ENCODE measurements at regions not wholly inside any gene's neighbourhood (a gene's known extent, or its start where the extent isn't known, plus 50 kb on each side); places are given as distances from the start of the nearest gene placed in this dataset.

- no peak overlapping the region for H3K27ac Mint-ChIP-seq
- POLR2A ChIA-PET, result no interaction called here
These were observed 75.0 kb downstream of the PTPDC1 start for GRCh38 chr9:94159069-94159939.

GRCh38 chr9:94160594-94161501, 76.6 kb downstream of the PTPDC1 start:
- ChIA-PET POLR2A (interaction anchor here (0.6 kb wide), 2 partner anchors 8 to 16 kb away, joined by 4 read pairs; no protein-coding TSS in a partner anchor), CTCF (interaction anchor here (0.7 to 0.9 kb wide), 2 partner anchors 33 to 568 kb away, joined by 3 to 5 read pairs; no protein-coding TSS in a partner anchor)
- DNase-seq, result no peak
- intact Hi-C loops (cut with DNase I, micrococcal nuclease), result loop anchor here in 1 of 2 experiments (10.0 kb wide), 1 partner anchor 1006 kb away; no protein-coding TSS in a partner anchor
- no peak overlapping the region for H3K27ac Mint-ChIP-seq
- H3K36me3 Mint-ChIP-seq (ENCODE audit: low read depth), result no peaks in the 10 kb centered on the region
- ATAC-seq, result no peak
- no peaks in the 10 kb centered on the region for H3K27me3 Mint-ChIP-seq
- H3K9me3 Mint-ChIP-seq (ENCODE audit: low read depth), result no peaks in the 10 kb centered on the region
- no peak overlapping the region for H3K4me3 Mint-ChIP-seq
- peaks cover 20% of the 10 kb centered on the region for H3K4me1 Mint-ChIP-seq

More at GRCh38 chr9:94159069-94159939, 75.0 kb downstream of the PTPDC1 start:
- CTCF ChIA-PET, result interaction anchor here (0.7 kb wide), 1 partner anchor 22 kb away, joined by 3 read pairs; no protein-coding TSS in a partner anchor
- Mint-ChIP-seq H3K36me3 (ENCODE audit: low read depth) (peaks cover 2% of the 10 kb centered on the region), H3K27me3 (no peaks in the 10 kb centered on the region), H3K4me3 (no peak overlapping the region), H3K4me1 (peaks cover 9% of the 10 kb centered on the region), H3K9me3 (ENCODE audit: low read depth) (no peaks in the 10 kb centered on the region)
- DNase-seq, result no peak
- no peak for ATAC-seq
- intact Hi-C loops (cut with DNase I, micrococcal nuclease), result no loop called here

DNA sequence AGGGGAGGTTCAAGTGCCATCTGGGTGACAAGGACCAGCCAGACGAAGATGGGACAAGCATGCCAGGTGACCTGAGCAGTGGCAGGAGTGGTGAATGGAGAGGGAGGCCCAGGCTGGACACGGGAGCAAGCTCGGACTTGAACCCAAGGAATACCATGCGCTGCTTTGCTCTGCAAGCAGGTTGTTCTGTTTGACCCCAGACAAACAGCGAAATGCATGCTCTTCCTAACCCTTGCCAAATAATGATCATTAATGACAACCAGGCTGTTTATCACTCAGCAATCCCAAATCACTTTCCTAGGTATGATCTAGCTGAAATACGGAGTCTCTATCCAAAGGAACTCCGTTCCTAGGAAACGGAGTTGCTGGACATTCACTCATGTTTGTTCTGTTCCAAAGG, 77.4 kb downstream of the PTPDC1 start:
- no peaks in the 10 kb centered on the region for H3K9me3 Mint-ChIP-seq (ENCODE audit: low read depth)
- H3K27ac Mint-ChIP-seq, result no peak overlapping the region
- ChIA-PET POLR2A (no interaction called here), CTCF (interaction anchor here (0.7 to 1.0 kb wide), 2 partner anchors 24 to 1032 kb away, joined by 3 to 4 read pairs; no protein-coding TSS in a partner anchor)
- DNase-seq (no peak), ATAC-seq (no peak)
- H3K4me3 Mint-ChIP-seq, result no peak overlapping the region
- H3K4me1 Mint-ChIP-seq, result peaks cover 18% of the 10 kb centered on the region
- no peaks in the 10 kb centered on the region for H3K36me3 Mint-ChIP-seq (ENCODE audit: low read depth)
- intact Hi-C loops (cut with DNase I, micrococcal nuclease), result loop anchor here in 1 of 2 experiments (10.0 kb wide), 1 partner anchor 1007 kb away; no protein-coding TSS in a partner anchor
- H3K27me3 Mint-ChIP-seq, result no peaks in the 10 kb centered on the region

GRCh38 chr9:94164806-94165549, 80.7 kb downstream of the PTPDC1 start:
- ChIA-PET CTCF (interaction anchor here (0.6 kb wide), 1 partner anchor 99 kb away, joined by 3 read pairs; no protein-coding TSS in a partner anchor), POLR2A (interaction anchor here (0.6 kb wide), 1 partner anchor 1459 kb away, joined by 5 read pairs; no protein-coding TSS in a partner anchor)
- DNase-seq (no peak), ATAC-seq (no peak)
- Mint-ChIP-seq H3K9me3 (ENCODE audit: low read depth) (no peaks in the 10 kb centered on the region), H3K4me1 (peaks cover 25% of the 10 kb centered on the region), H3K4me3 (peak overlapping the region; percentile 73), H3K27me3 (no peaks in the 10 kb centered on the region), H3K27ac (peak overlapping the region; percentile 91), H3K36me3 (ENCODE audit: low read depth) (peaks cover 20% of the 10 kb centered on the region)
- intact Hi-C loops (cut with DNase I, micrococcal nuclease), result loop anchor here (5.0 to 10.0 kb wide), 4 partner anchors 713 to 1342 kb away; partner anchors contain the start of genes FAM120A (in 1 of the 2), FAM120AOS (in 1 of the 2) and FANCC (in 1 of the 2)

DNA sequence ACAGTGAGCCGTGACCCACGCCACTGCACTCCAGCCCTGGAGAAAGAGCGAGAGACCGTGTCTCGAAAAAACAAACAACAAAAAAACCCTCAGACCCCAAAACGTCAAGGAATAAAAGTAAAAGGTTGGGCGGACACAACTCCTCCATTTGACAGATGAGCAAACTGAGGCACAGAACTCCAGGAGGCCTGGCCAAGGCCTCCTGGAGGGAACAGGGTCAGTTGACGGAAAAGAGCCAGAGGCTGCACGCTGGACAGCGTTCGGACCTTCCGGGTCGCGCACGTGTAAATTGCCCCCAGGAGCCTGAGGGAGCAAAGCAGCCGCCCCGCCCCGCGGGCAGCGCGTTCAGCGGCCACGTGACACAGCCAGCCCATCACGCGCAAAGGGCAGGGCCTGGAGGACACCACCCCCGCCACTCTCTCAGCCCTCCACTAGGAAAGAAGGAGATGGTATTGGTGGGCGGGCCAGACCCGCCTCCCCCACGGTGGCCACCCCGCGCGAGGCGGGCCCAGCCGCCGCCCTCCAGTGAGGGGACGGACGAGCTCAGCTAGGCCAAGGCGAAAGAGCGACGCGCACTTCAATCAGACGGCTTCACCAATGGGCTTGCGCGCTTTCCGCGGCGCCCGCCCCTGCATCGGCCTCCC, 81.5 kb downstream of the PTPDC1 start:
- ChIA-PET POLR2A (interaction anchor here (0.6 to 0.8 kb wide), 2 partner anchors 12 to 1460 kb away, joined by 5 to 6 read pairs; no protein-coding TSS in a partner anchor), CTCF (no interaction called here)
- Mint-ChIP-seq H3K4me1 (peaks cover 32% of the 10 kb centered on the region), H3K27ac (peak overlapping the region; percentile 91), H3K4me3 (peak overlapping the region; percentile 73), H3K9me3 (ENCODE audit: low read depth) (no peaks in the 10 kb centered on the region), H3K27me3 (no peaks in the 10 kb centered on the region), H3K36me3 (ENCODE audit: low read depth) (peaks cover 25% of the 10 kb centered on the region)
- peak; percentile 97 for DNase-seq
- intact Hi-C loops (cut with DNase I, micrococcal nuclease), result loop anchor here (1.0 to 10.0 kb wide), 13 partner anchors 14 to 1495 kb away; partner anchors contain the start of genes FAM120A (in 2 of the 2), ZNF169 (in 2 of the 2), BICD2 (in 1 of the 2) and FAM120AOS (in 1 of the 2)
- peak; percentile 92 for ATAC-seq

DNA sequence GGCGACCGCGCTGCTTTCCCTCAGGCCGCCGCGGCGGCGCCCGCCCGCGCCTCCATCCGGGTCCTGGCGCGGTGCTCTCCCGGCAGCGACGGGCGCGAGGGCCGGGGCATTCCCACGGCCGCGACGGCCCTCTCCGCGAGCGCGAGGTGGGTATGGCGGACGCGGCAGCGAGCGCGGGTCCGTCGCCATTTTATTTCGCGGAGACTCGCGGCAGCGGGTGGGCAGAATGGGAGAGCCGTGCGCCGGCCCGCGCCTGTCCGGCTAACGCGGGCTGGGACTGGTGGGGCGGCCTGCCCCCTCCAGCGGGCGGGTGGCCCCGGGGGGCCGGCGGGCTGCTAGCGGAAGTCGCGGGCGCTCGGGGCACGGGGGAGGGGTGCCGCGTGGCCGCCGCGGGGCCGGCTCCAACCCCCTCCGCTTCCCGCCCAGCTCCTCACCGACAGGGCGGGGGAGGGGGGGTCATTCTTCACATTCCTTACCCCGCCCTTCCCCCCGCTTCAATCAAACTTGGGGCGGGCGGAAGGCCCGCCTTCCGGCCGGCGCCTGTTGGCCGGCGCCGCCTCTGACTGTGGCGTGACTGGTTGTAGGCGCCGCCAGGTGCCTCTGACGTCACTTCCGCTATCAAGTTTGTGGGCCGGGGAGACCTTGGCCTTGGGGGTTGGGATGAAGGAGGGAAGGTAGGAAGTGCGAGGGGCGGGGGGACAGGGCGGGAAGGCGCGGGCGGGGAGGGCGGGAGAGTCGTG, 82.1 kb downstream of the PTPDC1 start:
- peak; percentile 97 for DNase-seq
- intact Hi-C loops (cut with DNase I, micrococcal nuclease), result loop anchor here (1.0 to 10.0 kb wide), 13 partner anchors 13 to 1496 kb away; partner anchors contain the start of genes FAM120A (in 2 of the 2), ZNF169 (in 2 of the 2), BICD2 (in 1 of the 2) and FAM120AOS (in 1 of the 2)
- CTCF ChIA-PET, result no interaction called here
- H3K4me3 Mint-ChIP-seq, result peak overlapping the region; percentile 89
- H3K27ac Mint-ChIP-seq, result peak overlapping the region; percentile 91
- peaks cover 34% of the 10 kb centered on the region for H3K4me1 Mint-ChIP-seq
- H3K27me3 Mint-ChIP-seq, result no peaks in the 10 kb centered on the region
- POLR2A ChIA-PET, result interaction anchor here (0.8 kb wide), 1 partner anchor 11 kb away, joined by 6 read pairs; no protein-coding TSS in a partner anchor
- no peaks in the 10 kb centered on the region for H3K9me3 Mint-ChIP-seq (ENCODE audit: low read depth)
- peak; percentile 65 for ATAC-seq
- H3K36me3 Mint-ChIP-seq (ENCODE audit: low read depth), result peaks cover 28% of the 10 kb centered on the region

DNA sequence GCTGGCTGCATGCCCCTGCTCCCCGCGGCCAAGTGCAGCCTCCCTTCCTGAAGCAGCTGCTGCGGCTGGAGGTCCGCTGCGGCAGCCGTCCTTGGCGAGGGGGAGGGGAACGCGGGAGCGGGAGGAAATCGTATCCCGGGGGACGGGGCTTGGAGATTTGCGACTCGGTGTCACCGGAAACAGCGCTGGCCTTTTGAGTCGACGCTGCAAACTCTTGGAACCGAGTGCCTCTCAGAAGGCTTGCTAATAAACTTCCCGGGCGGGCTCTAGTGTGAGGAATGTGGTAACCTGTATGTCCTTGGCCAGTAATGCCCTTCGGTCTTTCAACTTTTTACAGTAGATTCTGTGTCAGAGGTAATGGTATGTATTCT, 82.7 kb downstream of the PTPDC1 start:
- Mint-ChIP-seq H3K4me1 (peaks cover 38% of the 10 kb centered on the region), H3K27me3 (no peaks in the 10 kb centered on the region), H3K4me3 (peak overlapping the region; percentile 89), H3K36me3 (ENCODE audit: low read depth) (peaks cover 28% of the 10 kb centered on the region), H3K27ac (peak overlapping the region; percentile 91), H3K9me3 (ENCODE audit: low read depth) (no peaks in the 10 kb centered on the region)
- intact Hi-C loops (cut with DNase I, micrococcal nuclease), result loop anchor here (1.0 to 10.0 kb wide), 13 partner anchors 12 to 1496 kb away; partner anchors contain the start of genes FAM120A (in 2 of the 2), ZNF169 (in 2 of the 2), BICD2 (in 1 of the 2) and FAM120AOS (in 1 of the 2)
- ATAC-seq, result peak; percentile 2
- POLR2A ChIA-PET, result no interaction called here
- CTCF ChIA-PET, result no interaction called here
- DNase-seq, result no peak

- H3K9me3 Mint-ChIP-seq (ENCODE audit: low read depth), result no peaks in the 10 kb centered on the region
- peak overlapping the region; percentile 91 for H3K27ac Mint-ChIP-seq
- intact Hi-C loops (cut with DNase I, micrococcal nuclease), result loop anchor here (2.0 to 10.0 kb wide), 6 partner anchors 715 to 1497 kb away; partner anchors contain the start of genes BICD2 (in 1 of the 2), FAM120A (in 1 of the 2), FAM120AOS (in 1 of the 2) and FANCC (in 1 of the 2)
- no peaks in the 10 kb centered on the region for H3K27me3 Mint-ChIP-seq
- peaks cover 42% of the 10 kb centered on the region for H3K4me1 Mint-ChIP-seq
- ATAC-seq, result no peak
- peaks cover 28% of the 10 kb centered on the region for H3K36me3 Mint-ChIP-seq (ENCODE audit: low read depth)
- ChIA-PET CTCF (interaction anchor here (1.7 kb wide), 1 partner anchor 46 kb away, joined by 6 read pairs; no protein-coding TSS in a partner anchor), POLR2A (no interaction called here)
- peak overlapping the region; percentile 89 for H3K4me3 Mint-ChIP-seq
- no peak for DNase-seq
These were observed 83.2 kb downstream of the PTPDC1 start for GRCh38 chr9:94167376-94167890.
